Activated naive CD4-positive, alpha-beta T cell treated with anti-CD3 and anti-CD28 coated beads, Interleukin-2, amount 50 U/mL, for 24 hours (primary cell): ENCODE measurements at regions not wholly inside any gene's neighbourhood (a gene's known extent, or its start where the extent isn't known, plus 50 kb on each side); places are given as distances from the start of the nearest gene placed in this dataset.

Source experiments
- H3K27ac Mint-ChIP-seq: one replicate; pipeline ENCODE4 v1.8.0; 2021; ENCODE audit warnings: mild to moderate bottlenecking, mixed read lengths
- H3K27me3 Mint-ChIP-seq: one replicate; pipeline ENCODE4 v1.8.0; 2021; ENCODE audit warnings: mixed read lengths
- H3K36me3 Mint-ChIP-seq: one replicate; pipeline ENCODE4 v1.8.0; 2021; ENCODE audit warnings: mixed read lengths
- H3K4me1 Mint-ChIP-seq: one replicate; pipeline ENCODE4 v1.8.0; 2021; ENCODE audit warnings: mixed read lengths
- H3K4me3 Mint-ChIP-seq: one replicate; pipeline ENCODE4 v1.8.0; 2021; ENCODE audit warnings: mild to moderate bottlenecking, mixed read lengths
- H3K9me3 Mint-ChIP-seq: one replicate; pipeline ENCODE4 v1.8.0; 2021; ENCODE audit warnings: mixed read lengths

GRCh38 chr5:4722886-4723285 lies 417.2 kb upstream of the ADAMTS16 start:
- H3K36me3 Mint-ChIP-seq: no peaks in the 10 kb centered on the region
- no peak overlapping the region for H3K4me3 Mint-ChIP-seq
- H3K27me3 Mint-ChIP-seq: no peaks in the 10 kb centered on the region
- peaks cover 18% of the 10 kb centered on the region for H3K9me3 Mint-ChIP-seq
- H3K4me1 Mint-ChIP-seq: no peaks in the 10 kb centered on the region
- H3K27ac Mint-ChIP-seq: no peak overlapping the region

- Mint-ChIP-seq H3K27me3 (no peaks in the 10 kb centered on the region), H3K27ac (no peak overlapping the region), H3K9me3 (peaks cover 16% of the 10 kb centered on the region), H3K36me3 (no peaks in the 10 kb centered on the region), H3K4me3 (no peak overlapping the region), H3K4me1 (no peaks in the 10 kb centered on the region)
Measured at GRCh38 chr5:4725594-4725993, 414.5 kb upstream of the ADAMTS16 start.

GRCh38 chr5:4730279-4730678 lies 409.9 kb upstream of the ADAMTS16 start:
- Mint-ChIP-seq H3K27me3 (no peaks in the 10 kb centered on the region), H3K36me3 (no peaks in the 10 kb centered on the region), H3K27ac (no peak overlapping the region), H3K4me1 (no peaks in the 10 kb centered on the region), H3K4me3 (no peak overlapping the region), H3K9me3 (peaks cover 4% of the 10 kb centered on the region)

GRCh38 chr5:4734348-4734747 lies 405.8 kb upstream of the ADAMTS16 start:
- Mint-ChIP-seq H3K27me3 (no peaks in the 10 kb centered on the region), H3K36me3 (no peaks in the 10 kb centered on the region), H3K27ac (no peak overlapping the region), H3K9me3 (peaks cover 4% of the 10 kb centered on the region), H3K4me1 (no peaks in the 10 kb centered on the region), H3K4me3 (no peak overlapping the region)

GRCh38 chr5:4735261-4735660 lies 404.9 kb upstream of the ADAMTS16 start:
- Mint-ChIP-seq H3K4me1 (no peaks in the 10 kb centered on the region), H3K4me3 (no peak overlapping the region), H3K9me3 (peaks cover 6% of the 10 kb centered on the region), H3K36me3 (no peaks in the 10 kb centered on the region), H3K27me3 (no peaks in the 10 kb centered on the region), H3K27ac (no peak overlapping the region)

- Mint-ChIP-seq H3K27ac (no peak overlapping the region), H3K9me3 (peaks cover 9% of the 10 kb centered on the region), H3K4me1 (no peaks in the 10 kb centered on the region), H3K36me3 (no peaks in the 10 kb centered on the region), H3K27me3 (no peaks in the 10 kb centered on the region), H3K4me3 (no peak overlapping the region)
Measured at GRCh38 chr5:4737868-4738267, 402.3 kb upstream of the ADAMTS16 start.

- H3K9me3 Mint-ChIP-seq: peaks cover 14% of the 10 kb centered on the region
- H3K27ac Mint-ChIP-seq: no peak overlapping the region
- H3K4me3 Mint-ChIP-seq: no peak overlapping the region
- no peaks in the 10 kb centered on the region for H3K36me3 Mint-ChIP-seq
- H3K27me3 Mint-ChIP-seq: no peaks in the 10 kb centered on the region
- no peaks in the 10 kb centered on the region for H3K4me1 Mint-ChIP-seq
Measured at GRCh38 chr5:4738298-4738697, 401.8 kb upstream of the ADAMTS16 start.

GRCh38 chr5:4740156-4740555 lies 400.0 kb upstream of the ADAMTS16 start:
- Mint-ChIP-seq H3K4me3 (no peak overlapping the region), H3K27ac (no peak overlapping the region), H3K4me1 (no peaks in the 10 kb centered on the region), H3K36me3 (no peaks in the 10 kb centered on the region), H3K27me3 (no peaks in the 10 kb centered on the region), H3K9me3 (peaks cover 19% of the 10 kb centered on the region)

- H3K27ac Mint-ChIP-seq: no peak overlapping the region
- H3K27me3 Mint-ChIP-seq: no peaks in the 10 kb centered on the region
- H3K9me3 Mint-ChIP-seq: peaks cover 10% of the 10 kb centered on the region
- H3K4me3 Mint-ChIP-seq: no peak overlapping the region
- no peaks in the 10 kb centered on the region for H3K36me3 Mint-ChIP-seq
- no peaks in the 10 kb centered on the region for H3K4me1 Mint-ChIP-seq
Measured at GRCh38 chr5:4758550-4758949, 381.6 kb upstream of the ADAMTS16 start.

- no peak overlapping the region for H3K4me3 Mint-ChIP-seq
- no peaks in the 10 kb centered on the region for H3K36me3 Mint-ChIP-seq
- peaks cover 10% of the 10 kb centered on the region for H3K9me3 Mint-ChIP-seq
- no peaks in the 10 kb centered on the region for H3K27me3 Mint-ChIP-seq
- no peaks in the 10 kb centered on the region for H3K4me1 Mint-ChIP-seq
- no peak overlapping the region for H3K27ac Mint-ChIP-seq
Measured at GRCh38 chr5:4758996-4759395, 381.1 kb upstream of the ADAMTS16 start.

GRCh38 chr5:4762316-4762715 lies 377.8 kb upstream of the ADAMTS16 start:
- Mint-ChIP-seq H3K27me3 (no peaks in the 10 kb centered on the region), H3K4me1 (no peaks in the 10 kb centered on the region), H3K27ac (no peak overlapping the region), H3K9me3 (peaks cover 10% of the 10 kb centered on the region), H3K36me3 (no peaks in the 10 kb centered on the region), H3K4me3 (no peak overlapping the region)

GRCh38 chr5:4765411-4765810 lies 374.7 kb upstream of the ADAMTS16 start:
- Mint-ChIP-seq H3K4me1 (no peaks in the 10 kb centered on the region), H3K27me3 (no peaks in the 10 kb centered on the region), H3K9me3 (peaks cover 18% of the 10 kb centered on the region), H3K27ac (no peak overlapping the region), H3K36me3 (no peaks in the 10 kb centered on the region), H3K4me3 (no peak overlapping the region)

GRCh38 chr5:4766101-4766500 lies 374.0 kb upstream of the ADAMTS16 start:
- Mint-ChIP-seq H3K4me1 (no peaks in the 10 kb centered on the region), H3K27ac (no peak overlapping the region), H3K27me3 (no peaks in the 10 kb centered on the region), H3K36me3 (no peaks in the 10 kb centered on the region), H3K9me3 (peaks cover 18% of the 10 kb centered on the region), H3K4me3 (no peak overlapping the region)

- Mint-ChIP-seq H3K4me3 (no peak overlapping the region), H3K27ac (no peak overlapping the region), H3K27me3 (no peaks in the 10 kb centered on the region), H3K4me1 (no peaks in the 10 kb centered on the region), H3K9me3 (peaks cover 17% of the 10 kb centered on the region), H3K36me3 (no peaks in the 10 kb centered on the region)
Measured at GRCh38 chr5:4772591-4772990, 367.5 kb upstream of the ADAMTS16 start.

- Mint-ChIP-seq H3K9me3 (peaks cover 11% of the 10 kb centered on the region), H3K36me3 (no peaks in the 10 kb centered on the region), H3K27me3 (no peaks in the 10 kb centered on the region), H3K4me1 (no peaks in the 10 kb centered on the region), H3K4me3 (no peak overlapping the region), H3K27ac (no peak overlapping the region)
Measured at GRCh38 chr5:4773827-4774317, 366.3 kb upstream of the ADAMTS16 start.

- Mint-ChIP-seq H3K27me3 (no peaks in the 10 kb centered on the region), H3K4me1 (no peaks in the 10 kb centered on the region), H3K4me3 (no peak overlapping the region), H3K27ac (no peak overlapping the region), H3K36me3 (no peaks in the 10 kb centered on the region), H3K9me3 (peaks cover 7% of the 10 kb centered on the region)
Measured at GRCh38 chr5:4777435-4777834, 362.7 kb upstream of the ADAMTS16 start.

- H3K4me1 Mint-ChIP-seq: no peaks in the 10 kb centered on the region
- no peaks in the 10 kb centered on the region for H3K27me3 Mint-ChIP-seq
- H3K36me3 Mint-ChIP-seq: no peaks in the 10 kb centered on the region
- H3K27ac Mint-ChIP-seq: no peak overlapping the region
- H3K9me3 Mint-ChIP-seq: no peaks in the 10 kb centered on the region
- H3K4me3 Mint-ChIP-seq: no peak overlapping the region
Measured at GRCh38 chr5:4780633-4781032, 359.5 kb upstream of the ADAMTS16 start.
